ENCODE measurements at regions not wholly inside any gene's neighbourhood (a gene's known extent, or its start where the extent isn't known, plus 50 kb on each side); places are given as distances from the start of the nearest gene placed in this dataset.

DNA sequence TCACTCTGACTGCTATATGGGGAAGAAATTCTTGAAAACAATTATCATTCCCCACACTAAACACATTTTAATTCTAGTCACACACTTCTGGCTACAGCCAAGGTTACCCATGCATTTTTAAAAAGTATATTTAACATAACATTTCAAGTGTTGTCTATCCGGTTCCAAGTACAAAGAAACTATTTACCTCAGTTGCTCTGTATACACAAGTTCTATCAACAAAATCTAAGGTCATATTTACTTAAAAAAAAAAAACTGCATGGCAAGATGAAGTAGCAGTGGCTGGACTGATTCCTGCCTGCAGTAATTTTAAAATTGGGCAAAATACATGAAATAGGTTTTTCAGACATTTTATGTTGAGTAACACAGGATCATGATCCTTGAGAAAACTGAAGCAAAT, 155.9 kb upstream of the TOM1L1 start:
- Histone ChIP-seq H3K4me1 (ENCODE audit: control insufficient read depth in 2 of 2, insufficient read depth in 2 of 2, low read length in 2 of 2) (no peaks in the 10 kb centered on the region), H3K4me3 (ENCODE audit: control extremely low read depth in 1 of 5, extremely low read depth in 1 of 5, insufficient read depth in 1 of 5, low read depth in 2 of 5, low read length in 4 of 5) (no peak overlapping the region), H3K4me2 (replicated peaks; ENCODE audit: low read depth, low read length, poor library complexity, severe bottlenecking) (no peak overlapping the region), H3K79me2 (ENCODE audit: control insufficient read depth, insufficient read depth, low read length) (no peaks in the 10 kb centered on the region), H4K20me1 (ENCODE audit: control insufficient read depth, insufficient read depth, low read length, poor library complexity, severe bottlenecking) (no peaks in the 10 kb centered on the region), H3K27ac (ENCODE audit: low read length in 2 of 2) (no peak overlapping the region), H3K36me3 (replicated peaks in 1 of 2; ENCODE audit: control extremely low read depth in 1 of 2, control insufficient read depth in 1 of 2, extremely low read depth in 1 of 2, insufficient read depth in 2 of 2, low read length in 1 of 2) (no peaks in the 10 kb centered on the region), H3K27me3 (replicated peaks in 1 of 4; ENCODE audit: control extremely low read depth in 1 of 4, control insufficient read depth in 3 of 4, insufficient read depth in 4 of 4, low read length in 3 of 4) (no peaks in the 10 kb centered on the region), H3K9ac (ENCODE audit: low read length) (no peak overlapping the region), H3K9me3 (ENCODE audit: control extremely low read depth in 1 of 3, control insufficient read depth in 2 of 3, insufficient read depth in 1 of 3, low read length in 2 of 3) (peaks cover 0 to 8% (median 0%) of the 10 kb centered on the region in 3 donors), H2AFZ (ENCODE audit: insufficient read depth, low read depth, low read length, poor library complexity, severe bottlenecking) (no peak overlapping the region)
- ChIA-PET CTCF (no interaction called here), POLR2A (no interaction called here)
- no peak for ATAC-seq (ENCODE audit: low read depth)
- H3K27me3 Mint-ChIP-seq: no peaks in the 10 kb centered on the region
- intact Hi-C loops (cut with micrococcal nuclease): no loop called here
- TF ChIP-seq EZH2 (IDR thresholded peaks at IDR 0.05; ENCODE audit: borderline replicate concordance, insufficient read depth, low read depth, low read length, poor library complexity, severe bottlenecking): no peak
- peaks cover 14% of the 10 kb centered on the region for H3K9me3 Mint-ChIP-seq (ENCODE audit: insufficient read depth)
- H3K4me3 Mint-ChIP-seq: no peak overlapping the region
- H3K27ac Mint-ChIP-seq: no peak overlapping the region
- WGBS (ENCODE audit: insufficient coverage): no CpG with 5 or more reads among the region's 1 CpG
- DNase-seq: no peak
- H3K4me1 Mint-ChIP-seq: no peaks in the 10 kb centered on the region

DNA sequence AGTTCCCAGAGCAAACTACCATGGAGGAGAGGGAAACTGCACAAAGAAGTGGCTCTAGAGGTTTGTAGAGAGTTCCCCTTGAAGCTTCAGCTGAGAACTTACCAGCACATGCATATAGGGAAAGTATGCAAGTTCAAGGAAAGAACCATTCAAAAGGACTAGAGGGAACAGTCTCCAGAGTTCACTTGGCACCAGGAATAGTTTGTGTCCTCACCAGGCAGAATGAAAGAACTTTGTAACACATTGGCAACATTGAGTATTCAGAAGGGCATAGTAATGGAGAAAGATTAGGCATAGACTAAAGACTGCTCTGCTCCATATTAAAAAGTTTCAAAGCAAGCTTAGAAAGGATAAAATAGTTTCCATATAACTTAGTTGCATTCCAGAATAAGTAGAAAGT, 155.4 kb upstream of the TOM1L1 start:
- no peaks in the 10 kb centered on the region for H3K36me3 ChIP-seq (replicated peaks in 1 of 2; ENCODE audit: control extremely low read depth in 1 of 2, control insufficient read depth in 1 of 2, extremely low read depth in 1 of 2, insufficient read depth in 2 of 2, low read length in 1 of 2)
- intact Hi-C loops (cut with micrococcal nuclease): no loop called here
- no peak overlapping the region for H2AFZ ChIP-seq (ENCODE audit: insufficient read depth, low read depth, low read length, poor library complexity, severe bottlenecking)
- no peaks in the 10 kb centered on the region for H3K4me1 ChIP-seq (ENCODE audit: control insufficient read depth in 2 of 2, insufficient read depth in 2 of 2, low read length in 2 of 2)
- H3K4me2 ChIP-seq (replicated peaks; ENCODE audit: low read depth, low read length, poor library complexity, severe bottlenecking): no peak overlapping the region
- ATAC-seq (ENCODE audit: low read depth): no peak
- H3K79me2 ChIP-seq (ENCODE audit: control insufficient read depth, insufficient read depth, low read length): no peaks in the 10 kb centered on the region
- Mint-ChIP-seq H3K9me3 (ENCODE audit: insufficient read depth) (peaks cover 14% of the 10 kb centered on the region), H3K27me3 (no peaks in the 10 kb centered on the region), H3K4me1 (no peaks in the 10 kb centered on the region), H3K27ac (no peak overlapping the region), H3K4me3 (no peak overlapping the region)
- ChIA-PET POLR2A (no interaction called here), CTCF (no interaction called here)
- no peaks in the 10 kb centered on the region for H3K27me3 ChIP-seq (replicated peaks in 1 of 4; ENCODE audit: control extremely low read depth in 1 of 4, control insufficient read depth in 3 of 4, insufficient read depth in 4 of 4, low read length in 3 of 4)
- no peak for TF ChIP-seq EZH2 (IDR thresholded peaks at IDR 0.05; ENCODE audit: borderline replicate concordance, insufficient read depth, low read depth, low read length, poor library complexity, severe bottlenecking)
- TF ChIP-seq, protein P1, sequence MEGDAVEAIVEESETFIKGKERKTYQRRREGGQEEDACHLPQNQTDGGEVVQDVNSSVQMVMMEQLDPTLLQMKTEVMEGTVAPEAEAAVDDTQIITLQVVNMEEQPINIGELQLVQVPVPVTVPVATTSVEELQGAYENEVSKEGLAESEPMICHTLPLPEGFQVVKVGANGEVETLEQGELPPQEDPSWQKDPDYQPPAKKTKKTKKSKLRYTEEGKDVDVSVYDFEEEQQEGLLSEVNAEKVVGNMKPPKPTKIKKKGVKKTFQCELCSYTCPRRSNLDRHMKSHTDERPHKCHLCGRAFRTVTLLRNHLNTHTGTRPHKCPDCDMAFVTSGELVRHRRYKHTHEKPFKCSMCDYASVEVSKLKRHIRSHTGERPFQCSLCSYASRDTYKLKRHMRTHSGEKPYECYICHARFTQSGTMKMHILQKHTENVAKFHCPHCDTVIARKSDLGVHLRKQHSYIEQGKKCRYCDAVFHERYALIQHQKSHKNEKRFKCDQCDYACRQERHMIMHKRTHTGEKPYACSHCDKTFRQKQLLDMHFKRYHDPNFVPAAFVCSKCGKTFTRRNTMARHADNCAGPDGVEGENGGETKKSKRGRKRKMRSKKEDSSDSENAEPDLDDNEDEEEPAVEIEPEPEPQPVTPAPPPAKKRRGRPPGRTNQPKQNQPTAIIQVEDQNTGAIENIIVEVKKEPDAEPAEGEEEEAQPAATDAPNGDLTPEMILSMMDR (IDR thresholded peaks at IDR 0.05): no peak
- no peaks in the 10 kb centered on the region for H4K20me1 ChIP-seq (ENCODE audit: control insufficient read depth, insufficient read depth, low read length, poor library complexity, severe bottlenecking)
- H3K9me3 ChIP-seq (ENCODE audit: control extremely low read depth in 1 of 3, control insufficient read depth in 2 of 3, insufficient read depth in 1 of 3, low read length in 2 of 3): peaks cover 0 to 8% (median 0%) of the 10 kb centered on the region in 3 donors
- no peak overlapping the region for H3K9ac ChIP-seq (ENCODE audit: low read length)
- H3K4me3 ChIP-seq (ENCODE audit: control extremely low read depth in 1 of 5, extremely low read depth in 1 of 5, insufficient read depth in 1 of 5, low read depth in 2 of 5, low read length in 4 of 5): no peak overlapping the region
- no peak for DNase-seq
- H3K27ac ChIP-seq (ENCODE audit: low read length in 2 of 2): no peak overlapping the region
